ENCODE measurements at regions not wholly inside any gene's neighbourhood (a gene's known extent, or its start where the extent isn't known, plus 50 kb on each side); places are given as distances from the start of the nearest gene placed in this dataset.
"Not testable (repeated sequence)": the region's sequence is repeated elsewhere in the genome, so short reads cannot be mapped to it uniquely, and the experiment has no call there.

GRCh38 chr17:63070031-63070430 lies 104.0 kb downstream of the TANC2 start:
- intact Hi-C loops (cut with DNase I), result no loop called here
- ATAC-seq (ENCODE audit: poor library complexity) (no peak), DNase-seq (no peak)

- ATAC-seq (ENCODE audit: poor library complexity) (no peak), DNase-seq (no peak)
- intact Hi-C loops (cut with DNase I), result no loop called here
These were observed 105.8 kb downstream of the TANC2 start for GRCh38 chr17:63071797-63072196.

GRCh38 chr17:63075969-63076368 lies 109.9 kb downstream of the TANC2 start:
- DNase-seq, result no peak
- intact Hi-C loops (cut with DNase I), result no loop called here
- ATAC-seq (ENCODE audit: poor library complexity), result no peak

GRCh38 chr17:63078707-63079106 lies 112.7 kb downstream of the TANC2 start:
- DNase-seq (no peak), ATAC-seq (ENCODE audit: poor library complexity) (no peak)

DNA sequence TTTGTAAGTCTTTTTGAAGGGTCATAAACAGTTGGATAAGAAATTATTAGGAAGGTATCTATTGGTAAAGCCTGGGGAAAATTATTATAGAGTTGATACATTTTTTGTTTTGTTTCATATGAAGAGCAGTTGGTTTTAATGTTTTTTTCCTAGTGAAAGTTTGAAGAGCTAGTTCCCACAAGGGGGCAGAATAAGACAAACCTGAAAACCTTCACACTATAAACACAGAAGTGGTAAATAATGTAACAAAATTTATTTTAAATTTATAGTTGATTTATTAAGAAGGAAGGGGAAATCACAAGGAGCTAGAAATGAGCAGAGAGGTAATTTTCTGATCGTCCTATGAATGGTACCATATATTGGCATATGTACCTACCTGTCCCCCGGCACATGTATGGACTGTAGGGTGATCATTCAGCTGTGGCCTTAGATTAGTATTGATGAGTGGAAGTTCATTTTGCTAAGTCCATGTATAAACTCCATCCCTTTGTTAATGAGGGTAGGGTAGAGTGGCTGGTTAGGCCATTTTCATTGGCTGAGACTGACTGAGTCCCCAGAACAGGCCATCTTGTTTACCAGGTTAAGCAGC lies 116.3 kb downstream of the TANC2 start:
- ATAC-seq (ENCODE audit: poor library complexity) (no peak), DNase-seq (no peak)
- intact Hi-C loops (cut with DNase I), result no loop called here

More at GRCh38 chr17:63078707-63079106, 112.7 kb downstream of the TANC2 start:
- intact Hi-C loops (cut with DNase I), result no loop called here

GRCh38 chr17:63082952-63083351 lies 116.9 kb downstream of the TANC2 start:
- intact Hi-C loops (cut with DNase I), result no loop called here
- no peak for ATAC-seq (ENCODE audit: poor library complexity)
- DNase-seq, result no peak

DNA sequence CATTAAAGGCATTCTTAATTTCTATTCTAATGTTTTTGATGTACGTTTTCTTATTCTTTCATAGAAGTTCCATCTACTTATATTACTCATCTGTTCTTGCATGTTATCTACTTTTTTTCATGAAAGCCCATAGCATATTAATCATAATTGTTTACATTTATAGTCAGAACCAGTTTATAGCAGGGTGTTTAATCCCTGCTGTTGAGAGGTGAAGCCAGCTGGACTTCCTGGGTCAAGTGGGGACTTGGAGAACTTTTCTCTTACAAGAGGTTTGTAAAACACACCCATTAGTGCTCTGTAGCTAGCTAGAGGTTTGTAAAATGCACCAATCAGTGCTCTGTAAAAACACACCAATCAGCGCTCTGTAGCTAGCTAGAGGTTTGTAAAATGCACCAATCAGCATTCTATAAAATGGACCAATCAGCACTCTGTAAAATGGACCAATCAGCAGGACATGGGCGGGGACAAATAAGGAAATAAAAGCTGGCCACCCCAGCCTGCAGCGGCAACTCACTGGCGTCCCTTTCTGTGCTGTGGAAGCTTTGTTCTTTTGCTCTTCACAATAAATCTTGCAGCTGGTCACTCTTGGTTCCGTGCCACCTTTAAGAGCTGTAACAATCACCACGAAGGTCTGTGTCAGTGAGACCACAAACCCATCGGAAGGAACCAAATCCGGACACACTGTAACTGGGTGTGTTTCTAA lies 120.6 kb downstream of the TANC2 start:
- no peak for ATAC-seq (ENCODE audit: poor library complexity)
- DNase-seq, result no peak
- intact Hi-C loops (cut with DNase I), result no loop called here

DNA sequence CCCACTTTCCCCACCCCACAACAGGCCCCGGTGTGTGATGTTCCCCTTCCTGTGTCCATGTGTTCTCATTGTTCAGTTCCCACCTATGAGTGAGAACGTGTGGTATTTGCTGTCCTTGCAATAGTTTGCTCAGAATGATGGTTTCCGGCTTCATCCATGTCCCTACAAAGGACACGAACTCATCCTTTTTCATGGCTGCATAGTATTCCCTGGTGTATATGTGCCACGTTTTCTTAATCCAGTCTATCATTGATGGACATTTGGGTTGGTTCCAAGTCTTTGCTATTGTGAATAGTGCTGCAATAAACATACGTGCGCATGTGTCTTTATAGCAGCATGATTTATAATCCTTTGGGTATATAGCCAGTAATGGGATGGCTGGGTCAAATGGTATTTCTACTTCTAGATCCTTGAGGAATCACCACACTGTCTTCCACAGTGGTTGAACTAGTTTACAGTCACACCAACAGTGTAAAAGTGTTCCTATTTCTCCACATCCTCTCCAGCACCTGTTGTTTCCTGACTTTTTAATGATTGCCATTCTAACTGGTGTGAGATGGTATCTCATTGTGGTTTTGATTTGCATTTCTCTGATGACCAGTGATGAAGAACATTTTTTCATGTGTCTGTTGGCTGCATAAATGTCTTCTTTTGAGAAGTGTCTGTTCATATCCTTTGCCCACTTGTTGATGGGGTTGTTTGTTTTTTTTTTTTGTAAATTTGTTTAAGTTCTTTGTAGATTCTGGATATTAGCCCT lies 124.5 kb downstream of the TANC2 start:
- intact Hi-C loops (cut with DNase I); ATAC-seq (ENCODE audit: poor library complexity); DNase-seq: not testable (repeated sequence)

GRCh38 chr17:63091909-63092308 lies 125.9 kb downstream of the TANC2 start:
- ATAC-seq (ENCODE audit: poor library complexity); intact Hi-C loops (cut with DNase I); DNase-seq: not testable (repeated sequence)

DNA sequence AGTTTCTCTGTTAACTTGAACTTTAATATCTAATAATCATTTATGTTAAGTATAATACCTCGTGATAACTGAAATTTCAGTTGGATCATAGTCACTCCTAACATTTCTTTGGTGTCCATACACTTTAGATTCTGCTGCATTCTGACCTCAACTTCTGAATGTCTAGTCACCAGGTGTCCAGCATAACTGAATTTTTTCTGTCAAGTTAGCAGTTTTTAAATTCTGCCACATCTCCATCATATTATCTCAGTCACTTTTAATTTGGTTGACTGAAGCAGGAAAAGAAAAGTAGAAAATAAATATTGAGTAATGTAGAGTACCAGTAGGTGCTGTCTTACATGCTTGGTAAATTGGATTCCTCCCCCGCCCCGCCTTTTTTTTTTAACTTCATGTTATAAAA lies 128.6 kb downstream of the TANC2 start:
- ATAC-seq (ENCODE audit: poor library complexity), result no peak
- intact Hi-C loops (cut with DNase I), result no loop called here
- DNase-seq, result no peak

- ATAC-seq (ENCODE audit: poor library complexity) (no peak), DNase-seq (no peak)
- intact Hi-C loops (cut with DNase I), result no loop called here
These were observed 129.4 kb downstream of the TANC2 start for GRCh38 chr17:63095459-63095858.

DNA sequence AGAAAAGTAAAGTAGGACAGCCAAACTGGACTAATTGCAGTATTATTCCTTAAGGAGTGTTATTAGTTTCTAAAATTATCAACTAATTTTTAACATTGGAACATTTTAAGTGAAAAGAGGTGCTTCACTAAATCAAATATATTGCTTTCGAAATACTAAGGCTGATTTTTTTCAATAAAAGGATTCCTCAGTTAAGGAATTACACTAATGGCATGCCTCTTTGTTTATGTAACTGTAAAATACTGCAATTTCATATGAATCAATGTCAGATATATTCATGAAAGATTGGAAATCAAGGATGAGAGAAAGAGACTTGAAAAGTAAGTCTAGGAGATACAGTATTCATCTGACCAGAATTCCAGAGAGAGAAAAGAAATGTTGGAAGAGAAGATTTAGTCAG lies 129.8 kb downstream of the TANC2 start:
- intact Hi-C loops (cut with DNase I), result no loop called here
- DNase-seq (no peak), ATAC-seq (ENCODE audit: poor library complexity) (no peak)

GRCh38 chr17:63096426-63096825 lies 130.4 kb downstream of the TANC2 start:
- ATAC-seq (ENCODE audit: poor library complexity) (no peak), DNase-seq (no peak)
- intact Hi-C loops (cut with DNase I), result no loop called here

GRCh38 chr17:63099425-63099824 lies 133.4 kb downstream of the TANC2 start:
- DNase-seq, result no peak
- no peak for ATAC-seq (ENCODE audit: poor library complexity)
- intact Hi-C loops (cut with DNase I), result no loop called here

DNA sequence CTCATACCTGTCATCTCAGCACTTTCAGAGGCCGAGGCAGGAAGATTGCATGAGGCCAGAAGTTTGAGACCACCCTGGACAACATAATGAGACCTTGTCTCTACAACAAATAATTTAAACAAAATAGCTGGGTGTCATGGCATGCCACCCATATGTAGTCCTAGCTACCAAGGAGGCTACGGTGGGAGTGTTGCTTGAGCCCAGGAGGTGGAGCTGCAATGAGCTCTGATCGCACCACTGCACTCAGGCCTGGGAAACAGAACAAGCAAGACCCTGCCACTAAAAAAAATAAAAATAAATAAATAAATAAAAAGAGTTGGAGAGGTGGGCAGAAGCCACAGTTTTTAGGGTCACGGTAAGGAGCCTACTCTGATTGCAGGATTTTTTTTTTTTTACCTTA lies 136.0 kb downstream of the TANC2 start:
- DNase-seq (no peak), ATAC-seq (ENCODE audit: poor library complexity) (no peak)
- intact Hi-C loops (cut with DNase I), result no loop called here

GRCh38 chr17:63106050-63106449 lies 140.0 kb downstream of the TANC2 start:
- ATAC-seq (ENCODE audit: poor library complexity), result no peak
- intact Hi-C loops (cut with DNase I), result no loop called here
- no peak for DNase-seq

- intact Hi-C loops (cut with DNase I), result no loop called here
These were observed 143.6 kb downstream of the TANC2 start for GRCh38 chr17:63109661-63110060.

GRCh38 chr17:63113167-63113566 lies 147.1 kb downstream of the TANC2 start:
- ATAC-seq (ENCODE audit: poor library complexity) (no peak), DNase-seq (no peak)
- intact Hi-C loops (cut with DNase I), result no loop called here

More at GRCh38 chr17:63109661-63110060, 143.6 kb downstream of the TANC2 start:
- ATAC-seq (ENCODE audit: poor library complexity) (no peak), DNase-seq (no peak)

- ATAC-seq (ENCODE audit: poor library complexity), result no peak
- DNase-seq, result no peak
These were observed 150.2 kb downstream of the TANC2 start for GRCh38 chr17:63116228-63116627.

More at GRCh38 chr17:63116228-63116627, 150.2 kb downstream of the TANC2 start:
- intact Hi-C loops (cut with DNase I), result no loop called here

All from Right ventricle myocardium superior (tissue), 1 donor.